Mesenchymal stem cell (in vitro differentiated cells and primary cell): ENCODE measurements at regions not wholly inside any gene's neighbourhood (a gene's known extent, or its start where the extent isn't known, plus 50 kb on each side); places are given as distances from the start of the nearest gene placed in this dataset.

ENCODE experiments used
- DNase-seq: peaks from one replicate; pipeline ENCODE4 v3.0.0-alpha.2; 2013
- H2AFZ ChIP-seq: one replicate; pipeline ENCODE4 v1.6.1; 2013; ENCODE audit warnings: low read depth, mild to moderate bottlenecking, control low read depth, inconsistent platforms, low read length, moderate library complexity
- H2AK5ac ChIP-seq: 2 replicates; pipeline ENCODE4 v1.6.1; 2013; ENCODE audit warnings: low read length, moderate library complexity, mild to moderate bottlenecking, inconsistent platforms; ENCODE audit not compliant: severe bottlenecking
- H2BK120ac ChIP-seq: one replicate; pipeline ENCODE4 v1.6.1; 2013; ENCODE audit warnings: low read depth, mild to moderate bottlenecking, inconsistent platforms, low read length, moderate library complexity
- H2BK12ac ChIP-seq, 2 experiments: one replicate each; pipeline ENCODE4 v1.6.1; 2013; ENCODE audit warnings: inconsistent platforms in 2 of 2, low read length in 2 of 2, mild to moderate bottlenecking in 2 of 2, moderate library complexity in 2 of 2, control low read depth in 1 of 2
- H2BK15ac ChIP-seq: one replicate; pipeline ENCODE4 v1.6.1; 2013; ENCODE audit warnings: mild to moderate bottlenecking, low read depth, inconsistent platforms; ENCODE audit not compliant: poor library complexity, severe bottlenecking
- H2BK5ac ChIP-seq: 2 replicates; pipeline ENCODE4 v1.6.1; 2013; ENCODE audit warnings: low read depth, mild to moderate bottlenecking, low read length, control low read depth, inconsistent platforms; ENCODE audit not compliant: poor library complexity, severe bottlenecking
- H3K14ac ChIP-seq, 2 experiments: one replicate each; pipeline ENCODE4 v1.6.1; 2013; ENCODE audit warnings: inconsistent platforms in 2 of 2, low read length in 2 of 2, control low read depth in 1 of 2, mild to moderate bottlenecking in 1 of 2, moderate library complexity in 1 of 2
- H3K18ac ChIP-seq, 2 experiments: one replicate each; pipeline ENCODE4 v1.6.1; 2013; ENCODE audit warnings: inconsistent platforms in 2 of 2, low read length in 2 of 2, control low read depth in 1 of 2, low read depth in 1 of 2, mild to moderate bottlenecking in 1 of 2
- H3K23ac ChIP-seq, 2 experiments: one replicate each; pipeline ENCODE4 v1.6.1; 2013; ENCODE audit warnings: inconsistent platforms in 2 of 2, low read length in 2 of 2, mild to moderate bottlenecking in 2 of 2, moderate library complexity in 2 of 2, control low read depth in 1 of 2
- H3K27ac ChIP-seq: 2 replicates; pipeline ENCODE4 v1.5.1; 2013; ENCODE audit warnings: mild to moderate bottlenecking, moderate library complexity, low read length, control low read depth, inconsistent platforms; ENCODE audit not compliant: poor library complexity, severe bottlenecking
- H3K27me3 ChIP-seq, 2 experiments: 2 replicates each; pipeline versions ENCODE4 v1.6.1 to v1.7.0; 2013; ENCODE audit warnings: low read length in 2 of 2, mild to moderate bottlenecking in 2 of 2, moderate library complexity in 2 of 2, control low read depth in 1 of 2, inconsistent platforms in 1 of 2; ENCODE audit not compliant: control insufficient read depth in 1 of 2, insufficient read depth in 1 of 2
- H3K36me3 ChIP-seq, 2 experiments: 2 replicates each; pipeline versions ENCODE4 v1.6.1 to v1.7.0; 2013; ENCODE audit warnings: low read length in 2 of 2, control low read depth in 1 of 2, inconsistent platforms in 1 of 2, low read depth in 1 of 2, mild to moderate bottlenecking in 1 of 2; ENCODE audit not compliant: insufficient read depth in 2 of 2, control insufficient read depth in 1 of 2
- H3K4ac ChIP-seq, 2 experiments: one replicate each; pipeline ENCODE4 v1.6.1; 2013; ENCODE audit warnings: inconsistent platforms in 2 of 2, low read length in 2 of 2, mild to moderate bottlenecking in 2 of 2, moderate library complexity in 2 of 2, control low read depth in 1 of 2, low read depth in 1 of 2
- H3K4me1 ChIP-seq: 2 replicates; pipeline ENCODE4 v1.6.1; 2013; ENCODE audit warnings: low read depth, low read length, control low read depth; ENCODE audit not compliant: control insufficient read depth, insufficient read depth
- H3K4me2 ChIP-seq: 2 replicates; pipeline ENCODE4 v1.6.1; 2013; ENCODE audit warnings: low read length, mild to moderate bottlenecking, inconsistent platforms; ENCODE audit not compliant: poor library complexity, severe bottlenecking
- H3K4me3 ChIP-seq, 2 experiments: 2 replicates each; pipeline versions ENCODE4 v1.5.1 to v1.7.0; 2013; ENCODE audit warnings: low read length in 2 of 2, mild to moderate bottlenecking in 2 of 2, control low read depth in 1 of 2, low read depth in 1 of 2; ENCODE audit not compliant: insufficient read depth in 1 of 2
- H3K79me1 ChIP-seq: replicated peaks from 2 replicates; pipeline ENCODE4 v1.6.1; 2013; ENCODE audit warnings: mild to moderate bottlenecking, control low read depth, low read length, inconsistent platforms; ENCODE audit not compliant: poor library complexity, severe bottlenecking
- H3K9ac ChIP-seq: 2 replicates; pipeline ENCODE4 v1.7.0; 2013; ENCODE audit warnings: mild to moderate bottlenecking, low read length, moderate library complexity
- H3K9me3 ChIP-seq: 2 replicates; pipeline ENCODE4 v1.7.0; 2013; ENCODE audit warnings: mild to moderate bottlenecking, low read length; ENCODE audit not compliant: control insufficient read depth
- H4K8ac ChIP-seq: one replicate; pipeline ENCODE4 v1.6.1; 2013; ENCODE audit warnings: inconsistent platforms, mild to moderate bottlenecking, low read length, moderate library complexity
- H4K91ac ChIP-seq: one replicate; pipeline ENCODE4 v1.6.1; 2013; ENCODE audit warnings: mild to moderate bottlenecking, low read length, inconsistent platforms
- WGBS: methylation state at CpG from one replicate; pipeline ENCODE4 v1.1.7; 2013; ENCODE audit warnings: mixed read lengths; 5-methylcytosine and 5-hydroxymethylcytosine counted together

DNA sequence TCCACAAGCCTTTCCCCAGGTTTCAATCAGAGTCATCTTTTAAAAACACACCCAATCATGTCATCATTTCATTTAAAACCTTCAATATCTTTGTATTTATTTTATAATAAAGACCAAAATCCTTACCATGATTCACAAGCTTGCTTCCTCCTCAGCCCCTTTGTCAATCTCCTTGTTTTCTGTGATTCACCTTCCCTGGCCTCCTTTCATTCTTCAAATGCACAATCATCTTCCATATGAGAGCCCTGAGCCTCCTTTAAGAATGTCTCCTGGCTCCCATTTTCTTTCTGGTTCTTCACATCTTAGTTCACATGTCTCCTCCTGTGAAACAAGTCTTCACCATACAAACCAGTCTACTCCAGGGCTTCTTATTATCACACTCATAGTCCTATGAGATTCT lies 904.0 kb downstream of the SORCS3 start:
- H2AFZ ChIP-seq, result no peak overlapping the region
- H3K14ac ChIP-seq, result no peak overlapping the region
- no peak overlapping the region for H3K18ac ChIP-seq
- H2AK5ac ChIP-seq, result no peak overlapping the region
- no peaks in the 10 kb centered on the region for H3K27me3 ChIP-seq
- no peak overlapping the region for H3K4me3 ChIP-seq
- H4K8ac ChIP-seq, result no peak overlapping the region
- no peak overlapping the region for H3K4me2 ChIP-seq
- H2BK120ac ChIP-seq, result no peak overlapping the region
- no peak overlapping the region for H3K9ac ChIP-seq
- peaks cover 10% of the 10 kb centered on the region for H3K9me3 ChIP-seq
- no peaks in the 10 kb centered on the region for H3K79me1 ChIP-seq
- no peak overlapping the region for H2BK15ac ChIP-seq
- no peak overlapping the region for H3K27ac ChIP-seq
- H3K23ac ChIP-seq, result no peak overlapping the region
- no peaks in the 10 kb centered on the region for H3K36me3 ChIP-seq
- no peak for DNase-seq
- H3K4ac ChIP-seq, result no peak overlapping the region
- no peak overlapping the region for H2BK12ac ChIP-seq
- H2BK5ac ChIP-seq, result no peak overlapping the region
- no peak overlapping the region for H4K91ac ChIP-seq
- H3K4me1 ChIP-seq, result no peaks in the 10 kb centered on the region

GRCh38 chr10:105540381-105540780 lies 899.3 kb downstream of the SORCS3 start:
- Histone ChIP-seq H3K4ac (no peak overlapping the region), H3K9ac (no peak overlapping the region), H3K4me2 (no peak overlapping the region), H2BK12ac (no peak overlapping the region), H3K23ac (no peak overlapping the region), H2BK5ac (no peak overlapping the region), H3K9me3 (no peaks in the 10 kb centered on the region), H4K8ac (no peak overlapping the region), H3K79me1 (no peaks in the 10 kb centered on the region), H3K4me3 (no peak overlapping the region), H2AK5ac (no peak overlapping the region), H3K36me3 (no peaks in the 10 kb centered on the region), H2BK120ac (no peak overlapping the region), H3K14ac (no peak overlapping the region), H2AFZ (no peak overlapping the region), H3K18ac (no peak overlapping the region), H4K91ac (no peak overlapping the region), H3K27ac (no peak overlapping the region), H3K27me3 (no peaks in the 10 kb centered on the region), H2BK15ac (no peak overlapping the region), H3K4me1 (no peaks in the 10 kb centered on the region)
- 92% methylated on average over 1 of the region's 2 CpGs for WGBS
- no peak for DNase-seq

DNA sequence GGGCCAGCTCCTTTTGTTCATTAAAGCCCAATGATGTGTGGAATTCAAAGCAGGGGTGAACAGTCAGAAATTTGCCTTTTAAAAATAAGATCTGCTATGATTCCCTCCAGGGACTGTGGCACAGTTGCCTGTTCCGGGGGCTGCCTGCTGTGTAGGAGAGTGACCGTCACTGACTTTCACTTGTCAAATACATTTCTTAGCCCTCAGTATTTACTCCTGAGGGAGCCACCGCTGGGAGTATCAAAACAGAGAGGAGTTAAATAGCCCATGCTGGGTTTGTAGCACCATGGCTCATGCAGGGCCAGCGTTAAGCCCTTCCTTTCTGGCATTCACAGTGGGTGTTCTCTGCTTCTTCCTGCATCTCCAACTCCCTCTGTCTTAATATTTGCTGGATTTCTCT lies 897.8 kb downstream of the SORCS3 start:
- no peak overlapping the region for H4K91ac ChIP-seq
- no peak overlapping the region for H2BK120ac ChIP-seq
- H3K27me3 ChIP-seq, result no peaks in the 10 kb centered on the region
- no peak overlapping the region for H3K4ac ChIP-seq
- no peak overlapping the region for H3K23ac ChIP-seq
- H3K27ac ChIP-seq, result no peak overlapping the region
- no peak overlapping the region for H2BK15ac ChIP-seq
- no peak overlapping the region for H2BK5ac ChIP-seq
- H3K36me3 ChIP-seq, result no peaks in the 10 kb centered on the region
- no peak overlapping the region for H2AFZ ChIP-seq
- H3K79me1 ChIP-seq, result no peaks in the 10 kb centered on the region
- no peak overlapping the region for H3K4me2 ChIP-seq
- no peak overlapping the region for H3K18ac ChIP-seq
- H3K14ac ChIP-seq, result no peak overlapping the region
- no peak overlapping the region for H2BK12ac ChIP-seq
- no peak overlapping the region for H2AK5ac ChIP-seq
- no peaks in the 10 kb centered on the region for H3K9me3 ChIP-seq
- no peak overlapping the region for H4K8ac ChIP-seq
- no peak for DNase-seq
- 10% methylated on average over 4 of the region's 4 CpGs for WGBS
- H3K9ac ChIP-seq, result no peak overlapping the region
- H3K4me3 ChIP-seq, result no peak overlapping the region
- H3K4me1 ChIP-seq, result no peaks in the 10 kb centered on the region

GRCh38 chr10:105535478-105535877 lies 894.4 kb downstream of the SORCS3 start:
- Histone ChIP-seq H3K79me1 (no peaks in the 10 kb centered on the region), H2BK120ac (no peak overlapping the region), H3K14ac (no peak overlapping the region), H3K4me2 (no peak overlapping the region), H3K36me3 (no peaks in the 10 kb centered on the region), H3K27ac (no peak overlapping the region), H3K27me3 (no peaks in the 10 kb centered on the region), H3K4ac (no peak overlapping the region), H3K18ac (no peak overlapping the region), H3K9me3 (peaks cover 5% of the 10 kb centered on the region), H3K23ac (no peak overlapping the region), H3K4me1 (no peaks in the 10 kb centered on the region), H4K91ac (no peak overlapping the region), H2AFZ (no peak overlapping the region), H3K9ac (no peak overlapping the region), H2BK15ac (no peak overlapping the region), H4K8ac (no peak overlapping the region), H2AK5ac (no peak overlapping the region), H3K4me3 (no peak overlapping the region), H2BK5ac (no peak overlapping the region), H2BK12ac (no peak overlapping the region)
- DNase-seq, result no peak
- 81% methylated on average over 3 of the region's 3 CpGs for WGBS
